Upper lobe of left lung (tissue), 6 donors: ENCODE measurements at regions not wholly inside any gene's neighbourhood (a gene's known extent, or its start where the extent isn't known, plus 50 kb on each side); places are given as distances from the start of the nearest gene placed in this dataset.
"Not testable (repeated sequence)": the region's sequence is repeated elsewhere in the genome, so short reads cannot be mapped to it uniquely, and the experiment has no call there.

Experiments
- ATAC-seq, 2 donors: fragments of 200-7000 bp; cut with Tn5 transposase; one replicate each; pipeline ENCODE4 v1.9.1; 2022; ENCODE audit warnings: mild to moderate bottlenecking in 2 of 2, moderate library complexity in 2 of 2; ENCODE audit not compliant: low FRiP score in 2 of 2
- DNase-seq, 2 donors: peaks; one replicate each; pipeline ENCODE4 v3.0.0-alpha.2; 2019 to 2020
- H3K27ac ChIP-seq, 4 donors: fragments of 200-600 bp; sonication (generic); one replicate each; pipeline ENCODE4 v1.5.1; 2016 to 2019
- H3K27me3 ChIP-seq, 4 donors: fragments of 200-600 bp; sonication (generic); one replicate each; pipeline ENCODE4 v1.5.1; 2017 to 2019
- H3K36me3 ChIP-seq, 4 donors: fragments of 200-600 bp; sonication (generic); one replicate each; pipeline ENCODE4 v1.5.1; 2016 to 2019
- H3K4me1 ChIP-seq, 4 donors: fragments of 200-600 bp; sonication (generic); one replicate each; pipeline ENCODE4 v1.5.1; 2018 to 2019
- H3K4me3 ChIP-seq, 4 donors: fragments of 200-600 bp; sonication (generic); one replicate each; pipeline ENCODE4 v1.5.1; 2017 to 2019; ENCODE audit warnings: mild to moderate bottlenecking in 2 of 4, moderate library complexity in 1 of 4
- H3K9me3 ChIP-seq, 4 donors: fragments of 200-600 bp; sonication (generic); one replicate each; pipeline ENCODE4 v1.5.1; 2018 to 2019
- EP300 ChIP-seq, 4 donors: sonication (generic); formaldehyde crosslinking; IDR thresholded peaks; one replicate each; pipeline ENCODE4 v1.5.1; 2017; ENCODE audit warnings: antibody characterized with exemption in 4 of 4, control low read depth in 2 of 4
- POLR2A ChIP-seq, 4 donors: fragments of 450-650 bp; IDR thresholded peaks; one replicate each; pipeline ENCODE4 v1.5.1; 2016 to 2017; ENCODE audit warnings: antibody characterized with exemption in 4 of 4, mild to moderate bottlenecking in 2 of 4
- POLR2AphosphoS5 ChIP-seq, 2 donors: sonication (generic); formaldehyde crosslinking; IDR thresholded peaks; one replicate each; pipeline ENCODE4 v1.5.1; 2017; ENCODE audit warnings: antibody characterized with exemption in 2 of 2
- WGBS, 2 donors: methylation state at CpG; one replicate each; pipeline ENCODE4 v1.1.5; 2017 to 2018; 5-methylcytosine and 5-hydroxymethylcytosine counted together
- TF ChIP-seq, protein P1 (sequence below), 6 experiments: fragments of 450-650 bp in 4 of 6; fragments of 200-600 bp in 2 of 6; sonication (generic) in 2 of 6; IDR thresholded peaks; one replicate each; pipeline ENCODE4 v1.5.1; 2016 to 2019; ENCODE audit warnings: antibody characterized with exemption in 6 of 6
- donor health status: DM: no; HTN: no; CAD: no; lungs with moderate emphysema.
- donor health status: DM: no; HTN: yes; CAD: no; lungs with severe emphysema.

GRCh38 chr9:27835286-27835685 lies 262.0 kb upstream of the C9orf72 start:
- Histone ChIP-seq H3K9me3 (no peaks in the 10 kb centered on the region), H3K27ac (no peak overlapping the region), H3K4me1 (no peaks in the 10 kb centered on the region), H3K27me3 (no peaks in the 10 kb centered on the region), H3K36me3 (no peaks in the 10 kb centered on the region), H3K4me3 (no peak overlapping the region)
- WGBS, 2 donors = 87 to 100% methylated on average over 2 to 3 of the region's 3 CpGs
- DNase-seq (peak in 1 of 2 donors; percentile 14), ATAC-seq (no peak)
- TF ChIP-seq, protein P1, sequence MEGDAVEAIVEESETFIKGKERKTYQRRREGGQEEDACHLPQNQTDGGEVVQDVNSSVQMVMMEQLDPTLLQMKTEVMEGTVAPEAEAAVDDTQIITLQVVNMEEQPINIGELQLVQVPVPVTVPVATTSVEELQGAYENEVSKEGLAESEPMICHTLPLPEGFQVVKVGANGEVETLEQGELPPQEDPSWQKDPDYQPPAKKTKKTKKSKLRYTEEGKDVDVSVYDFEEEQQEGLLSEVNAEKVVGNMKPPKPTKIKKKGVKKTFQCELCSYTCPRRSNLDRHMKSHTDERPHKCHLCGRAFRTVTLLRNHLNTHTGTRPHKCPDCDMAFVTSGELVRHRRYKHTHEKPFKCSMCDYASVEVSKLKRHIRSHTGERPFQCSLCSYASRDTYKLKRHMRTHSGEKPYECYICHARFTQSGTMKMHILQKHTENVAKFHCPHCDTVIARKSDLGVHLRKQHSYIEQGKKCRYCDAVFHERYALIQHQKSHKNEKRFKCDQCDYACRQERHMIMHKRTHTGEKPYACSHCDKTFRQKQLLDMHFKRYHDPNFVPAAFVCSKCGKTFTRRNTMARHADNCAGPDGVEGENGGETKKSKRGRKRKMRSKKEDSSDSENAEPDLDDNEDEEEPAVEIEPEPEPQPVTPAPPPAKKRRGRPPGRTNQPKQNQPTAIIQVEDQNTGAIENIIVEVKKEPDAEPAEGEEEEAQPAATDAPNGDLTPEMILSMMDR (IDR thresholded peaks at IDR 0.05) = no peak
- TF ChIP-seq POLR2AphosphoS5 (IDR thresholded peaks at IDR 0.05) (no peak), POLR2A (IDR thresholded peaks at IDR 0.05) (no peak), EP300 (IDR thresholded peaks at IDR 0.05) (no peak)

GRCh38 chr9:27835746-27836145 lies 262.5 kb upstream of the C9orf72 start:
- Histone ChIP-seq H3K4me3 (no peak overlapping the region), H3K4me1 (no peaks in the 10 kb centered on the region), H3K36me3 (no peaks in the 10 kb centered on the region), H3K27me3 (no peaks in the 10 kb centered on the region), H3K27ac (no peak overlapping the region), H3K9me3 (no peaks in the 10 kb centered on the region)
- ATAC-seq (no peak), DNase-seq (no peak)
- no peak for TF ChIP-seq EP300 (IDR thresholded peaks at IDR 0.05)
- no peak for TF ChIP-seq POLR2AphosphoS5 (IDR thresholded peaks at IDR 0.05)
- TF ChIP-seq, protein P1 (IDR thresholded peaks at IDR 0.05) = no peak
- no peak for TF ChIP-seq POLR2A (IDR thresholded peaks at IDR 0.05)
- WGBS, 2 donors = 88 to 97% methylated on average over 6 of the region's 6 CpGs

DNA sequence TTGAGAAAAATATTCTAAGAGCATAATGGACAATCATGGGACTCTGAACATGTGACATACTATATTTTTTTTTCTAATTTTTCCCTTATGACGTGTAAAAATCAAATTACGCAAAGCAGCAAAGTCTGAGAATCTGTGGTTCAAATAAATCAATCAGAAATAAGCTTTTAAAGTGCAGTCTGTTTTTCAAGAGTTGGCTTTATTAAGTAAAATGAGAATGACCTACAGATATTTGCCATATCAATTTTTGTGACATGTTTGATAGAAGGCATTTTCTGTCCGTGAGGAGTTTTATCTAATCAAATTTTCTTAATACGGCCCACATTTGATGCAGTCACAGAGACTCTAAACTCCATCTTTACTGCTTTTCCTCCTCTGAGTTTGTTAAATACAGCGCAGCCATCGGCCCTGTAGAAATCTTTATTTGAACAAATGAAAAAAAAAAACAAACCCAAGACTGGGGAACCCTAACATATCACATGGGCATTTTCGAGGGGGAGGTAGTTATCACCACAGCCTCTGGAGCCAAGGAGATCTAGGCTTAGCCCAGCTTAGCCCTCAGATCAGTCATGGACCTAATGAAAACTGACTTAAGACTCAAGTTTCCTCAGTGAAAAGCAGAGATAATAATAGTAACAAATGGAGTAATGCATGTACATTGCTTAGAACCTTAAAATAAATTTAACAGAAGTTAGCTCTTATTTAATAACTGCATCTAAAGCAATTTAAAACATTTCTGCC lies 263.6 kb upstream of the C9orf72 start:
- Histone ChIP-seq H3K27ac (no peak overlapping the region), H3K4me1 (no peaks in the 10 kb centered on the region), H3K9me3 (no peaks in the 10 kb centered on the region), H3K36me3 (no peaks in the 10 kb centered on the region), H3K4me3 (no peak overlapping the region), H3K27me3 (no peaks in the 10 kb centered on the region)
- no peak for DNase-seq
- WGBS, 2 donors = 81 to 90% methylated on average over 7 of the region's 7 CpGs
- ATAC-seq = no peak
- TF ChIP-seq, protein P1 (IDR thresholded peaks at IDR 0.05) = no peak
- no peak for TF ChIP-seq POLR2AphosphoS5 (IDR thresholded peaks at IDR 0.05)
- no peak for TF ChIP-seq EP300 (IDR thresholded peaks at IDR 0.05)
- no peak for TF ChIP-seq POLR2A (IDR thresholded peaks at IDR 0.05)

- no peak for ATAC-seq
- H3K27me3 ChIP-seq = no peaks in the 10 kb centered on the region
- 92 to 93% methylated on average over 3 of the region's 3 CpGs for WGBS, 2 donors
- H3K4me3 ChIP-seq = no peak overlapping the region
- H3K9me3 ChIP-seq = no peaks in the 10 kb centered on the region
- H3K36me3 ChIP-seq = no peaks in the 10 kb centered on the region
- H3K27ac ChIP-seq = no peak overlapping the region
- no peak for DNase-seq
- TF ChIP-seq EP300 (IDR thresholded peaks at IDR 0.05) = no peak
- TF ChIP-seq POLR2AphosphoS5 (IDR thresholded peaks at IDR 0.05) = no peak
- TF ChIP-seq, protein P1 (IDR thresholded peaks at IDR 0.05) = no peak
- TF ChIP-seq POLR2A (IDR thresholded peaks at IDR 0.05) = no peak
- H3K4me1 ChIP-seq = no peaks in the 10 kb centered on the region
Measured at GRCh38 chr9:27838876-27839275, 265.6 kb upstream of the C9orf72 start.

DNA sequence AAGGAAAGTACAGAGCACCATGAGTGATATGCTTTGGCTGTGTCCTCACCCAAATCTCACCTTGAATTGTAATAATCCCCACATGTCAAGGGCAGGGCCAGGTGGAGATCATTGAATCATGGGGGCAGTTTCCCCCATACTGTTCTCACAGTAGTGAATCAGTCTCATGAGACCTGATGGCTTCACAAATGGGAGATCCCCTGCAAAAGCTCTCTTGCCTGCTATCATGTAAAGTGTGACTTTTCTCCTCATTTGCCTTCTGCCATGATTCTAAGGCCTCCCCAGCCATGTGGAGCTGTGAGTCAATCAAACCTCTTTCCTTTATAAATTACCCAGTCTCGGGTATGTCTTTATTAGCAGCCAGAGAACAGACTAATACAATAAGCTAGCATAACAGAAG lies 266.5 kb upstream of the C9orf72 start:
- H3K27me3 ChIP-seq, ATAC-seq, H3K27ac ChIP-seq, H3K4me3 ChIP-seq, DNase-seq, H3K9me3 ChIP-seq, H3K36me3 ChIP-seq, H3K4me1 ChIP-seq: not testable (repeated sequence)
- 81 to 88% methylated on average over 1 of the region's 1 CpG for WGBS, 2 donors
